Motor neuron (in vitro differentiated cells): ENCODE measurements at regions not wholly inside any gene's neighbourhood (a gene's known extent, or its start where the extent isn't known, plus 50 kb on each side); places are given as distances from the start of the nearest gene placed in this dataset.
A peak's percentile ranks its signal among the peaks of the same experiment; 100 is the strongest.

Source experiments
- ATAC-seq, 8 experiments: fragments of 200-7000 bp; cut with Tn5 transposase; replicated peaks in 6 of 8; 2 replicates each; pipeline ENCODE4 v1.8.0; 2021; ENCODE audit warnings: mild to moderate bottlenecking in 8 of 8, moderate library complexity in 8 of 8
- H3K27ac ChIP-seq, 2 donors: fragments of 250-450 bp; sonication (Bioruptor Pico); 2 replicates each; pipeline ENCODE4 v1.9.0; 2021; ENCODE audit warnings: antibody characterized with exemption in 2 of 2, mild to moderate bottlenecking in 2 of 2, moderate library complexity in 1 of 2
- H3K4me1 ChIP-seq, 2 donors: fragments of 250-450 bp; sonication (Bioruptor Pico); replicated peaks in 1 of 2; 2 replicates each; pipeline ENCODE4 v1.6.1; 2021; ENCODE audit warnings: antibody characterized with exemption in 2 of 2, mild to moderate bottlenecking in 2 of 2, moderate library complexity in 1 of 2
- H3K4me3 ChIP-seq, 5 donors: fragments of 250-450 bp; sonication (Bioruptor Pico); 2 replicates each; pipeline ENCODE4 v1.9.0; 2021; ENCODE audit warnings: antibody characterized with exemption in 5 of 5, mild to moderate bottlenecking in 5 of 5, moderate library complexity in 4 of 5
- WGBS, 10 experiments: fragments of 450-650 bp; shearing (Covaris generic); methylation state at CpG; one replicate each; pipeline ENCODE4 v1.0.0; 2022; 5-methylcytosine and 5-hydroxymethylcytosine counted together
- in situ Hi-C, 9 experiments: fragments of 400-800 bp; cut with MboI; loops; one replicate each; pipeline ENCODE4 v1.15.0; 2021; ENCODE audit warnings: low sequenced_read_pairs in 9 of 9, low pct_unique_long_range_greater_than_20kb in 2 of 9; ENCODE audit not compliant: unreplicated experiment in 9 of 9

GRCh38 chr4:163638909-163639308 is 144.4 kb downstream of the TMA16 start:
- H3K4me3 ChIP-seq: no peak overlapping the region
- in situ Hi-C loops: no loop called here

GRCh38 chr4:163649557-163650091 is 155.1 kb downstream of the TMA16 start:
- in situ Hi-C loops: no loop called here

More at GRCh38 chr4:163638909-163639308, 144.4 kb downstream of the TMA16 start:
- Histone ChIP-seq H3K27ac (no peak overlapping the region), H3K4me1 (no peaks in the 10 kb centered on the region)
- ATAC-seq: peak in 1 of 8 experiments; percentile 32

DNA sequence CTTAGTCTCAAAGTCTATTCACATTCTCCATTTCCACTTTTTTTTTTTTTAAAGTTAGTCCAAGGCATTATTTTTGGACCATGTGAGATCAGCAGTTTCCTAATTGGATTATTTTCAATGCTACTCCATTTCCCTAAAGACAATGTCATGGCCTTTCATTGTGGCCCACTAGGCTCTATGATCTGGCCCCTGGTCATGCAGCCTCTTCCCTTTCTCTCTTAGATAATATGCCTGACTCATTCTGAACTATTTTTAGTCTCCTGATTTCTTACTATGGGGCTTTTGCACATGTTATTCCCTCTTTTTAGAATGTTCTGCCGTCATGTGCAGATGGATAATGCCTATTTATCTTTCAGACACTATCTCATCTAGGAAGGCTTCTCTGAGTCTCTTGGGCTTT is 157.3 kb downstream of the TMA16 start:
- ATAC-seq: peak in 1 of 8 experiments; percentile 21
- 20 to 100% (median 85%) methylated on average over 1 of the region's 1 CpG; no CpG with 5 or more reads in 2 of the 10 experiments for whole genome bisulfite sequencing, 10 experiments
- Histone ChIP-seq H3K4me3 (no peak overlapping the region), H3K4me1 (no peaks in the 10 kb centered on the region), H3K27ac (no peak overlapping the region)
- in situ Hi-C loops: no loop called here

More at GRCh38 chr4:163649557-163650091, 155.1 kb downstream of the TMA16 start:
- H3K4me1 ChIP-seq: no peaks in the 10 kb centered on the region
- no peak overlapping the region for H3K27ac ChIP-seq
- peak in 1 of 8 experiments; percentile 23 for ATAC-seq
- no peak overlapping the region for H3K4me3 ChIP-seq
- 0 to 100% (median 42%) methylated on average over 1 of the region's 1 CpG; no CpG with 5 or more reads in 2 of the 10 experiments for WGBS, 10 experiments

GRCh38 chr4:163654621-163655020 is 160.1 kb downstream of the TMA16 start:
- H3K4me3 ChIP-seq: no peak overlapping the region
- no peaks in the 10 kb centered on the region for H3K4me1 ChIP-seq
- in situ Hi-C loops: no loop called here
- WGBS, 10 experiments: 23 to 95% (median 73%) methylated on average over 1 to 2 of the region's 2 CpGs
- no peak overlapping the region for H3K27ac ChIP-seq
- no peak for ATAC-seq

GRCh38 chr4:163660636-163661035 is 166.1 kb downstream of the TMA16 start:
- no peak overlapping the region for H3K4me3 ChIP-seq
- WGBS, 10 experiments: 30 to 100% (median 90%) methylated on average over 1 of the region's 1 CpG
- in situ Hi-C loops: loop anchor here in 1 of 9 experiments (10.0 kb wide), 1 partner anchor 106 kb away; no protein-coding TSS in a partner anchor
- ATAC-seq: no peak
- H3K27ac ChIP-seq: no peak overlapping the region
- H3K4me1 ChIP-seq: no peaks in the 10 kb centered on the region

DNA sequence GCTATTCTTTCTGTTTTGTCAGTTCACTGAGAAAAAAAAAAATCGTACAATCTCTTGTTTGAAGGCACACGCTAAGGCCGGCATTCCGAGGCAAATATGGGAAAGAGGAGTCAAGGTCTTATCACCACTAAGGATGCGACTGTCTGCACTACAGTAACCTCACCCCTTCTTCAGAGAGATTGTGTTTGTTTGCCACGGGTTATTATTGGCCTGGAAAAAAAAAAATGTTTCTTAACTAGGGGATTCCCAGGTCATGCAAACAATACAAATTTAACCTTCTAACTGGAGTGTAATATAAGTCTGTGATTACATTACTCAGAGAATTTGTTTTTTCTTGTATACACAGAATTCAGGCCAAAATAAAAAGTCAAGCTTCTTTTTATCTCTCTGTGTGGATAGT is 168.3 kb downstream of the TMA16 start:
- in situ Hi-C loops: loop anchor here in 1 of 9 experiments (10.0 kb wide), 1 partner anchor 108 kb away; no protein-coding TSS in a partner anchor
- Histone ChIP-seq H3K4me3 (no peak overlapping the region), H3K27ac (no peak overlapping the region), H3K4me1 (no peaks in the 10 kb centered on the region)
- ATAC-seq: no peak
- 46 to 91% (median 81%) methylated on average over 2 to 6 of the region's 6 CpGs; no CpG with 5 or more reads in 1 of the 10 experiments for WGBS, 10 experiments

GRCh38 chr4:163663454-163664225 is 169.2 kb downstream of the TMA16 start:
- no peak overlapping the region for H3K27ac ChIP-seq
- no peaks in the 10 kb centered on the region for H3K4me1 ChIP-seq
- no peak overlapping the region for H3K4me3 ChIP-seq
- WGBS, 10 experiments: 29 to 83% (median 65%) methylated on average over 1 to 5 of the region's 5 CpGs
- ATAC-seq: no peak
- in situ Hi-C loops: loop anchor here in 1 of 9 experiments (10.0 kb wide), 1 partner anchor 109 kb away; no protein-coding TSS in a partner anchor

- Histone ChIP-seq H3K4me1 (no peaks in the 10 kb centered on the region), H3K4me3 (no peak overlapping the region), H3K27ac (no peak overlapping the region)
- ATAC-seq: no peak
- in situ Hi-C loops: loop anchor here in 1 of 9 experiments (10.0 kb wide), 1 partner anchor 110 kb away; no protein-coding TSS in a partner anchor
- 30 to 100% (median 93%) methylated on average over 1 to 2 of the region's 2 CpGs for WGBS, 10 experiments
Observed at GRCh38 chr4:163665101-163665500, 170.6 kb downstream of the TMA16 start.

GRCh38 chr4:163665521-163666331 is 171.2 kb downstream of the TMA16 start:
- ATAC-seq: peak in 1 of 8 experiments; percentile 28
- in situ Hi-C loops: loop anchor here in 1 of 9 experiments (10.0 kb wide), 1 partner anchor 111 kb away; no protein-coding TSS in a partner anchor
- H3K4me1 ChIP-seq: no peaks in the 10 kb centered on the region
- 23 to 100% (median 91%) methylated on average over 3 to 9 of the region's 9 CpGs for WGBS, 10 experiments
- no peak overlapping the region for H3K4me3 ChIP-seq
- no peak overlapping the region for H3K27ac ChIP-seq

DNA sequence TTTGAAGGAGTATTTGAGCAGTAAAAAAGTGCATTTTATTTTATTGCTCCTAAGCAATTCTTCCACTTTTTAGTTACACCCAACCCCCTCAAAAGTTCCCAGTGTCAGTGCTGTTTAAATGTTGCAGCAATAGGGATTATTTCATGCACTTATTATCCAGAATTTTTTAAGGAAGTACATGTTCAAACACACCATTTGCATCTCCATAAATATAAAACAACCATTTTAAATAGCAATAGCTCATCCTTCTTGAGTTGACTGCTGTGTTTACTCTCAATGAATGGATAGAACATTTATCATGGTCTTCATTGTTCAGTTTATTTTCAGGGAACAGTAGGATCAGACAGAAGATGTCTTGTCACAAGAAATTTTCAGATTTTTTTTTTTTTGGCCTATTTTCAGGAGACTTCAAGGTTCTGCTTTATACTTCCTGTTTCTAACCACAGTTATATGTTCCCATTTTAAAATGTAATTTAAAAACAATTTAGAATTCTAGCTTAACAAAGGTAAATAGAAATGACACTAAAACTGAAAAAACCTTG is 171.9 kb downstream of the TMA16 start:
- Histone ChIP-seq H3K4me3 (no peak overlapping the region), H3K4me1 (no peaks in the 10 kb centered on the region), H3K27ac (no peak overlapping the region)
- in situ Hi-C loops: loop anchor here in 1 of 9 experiments (10.0 kb wide), 1 partner anchor 112 kb away; no protein-coding TSS in a partner anchor
- ATAC-seq: no peak

DNA sequence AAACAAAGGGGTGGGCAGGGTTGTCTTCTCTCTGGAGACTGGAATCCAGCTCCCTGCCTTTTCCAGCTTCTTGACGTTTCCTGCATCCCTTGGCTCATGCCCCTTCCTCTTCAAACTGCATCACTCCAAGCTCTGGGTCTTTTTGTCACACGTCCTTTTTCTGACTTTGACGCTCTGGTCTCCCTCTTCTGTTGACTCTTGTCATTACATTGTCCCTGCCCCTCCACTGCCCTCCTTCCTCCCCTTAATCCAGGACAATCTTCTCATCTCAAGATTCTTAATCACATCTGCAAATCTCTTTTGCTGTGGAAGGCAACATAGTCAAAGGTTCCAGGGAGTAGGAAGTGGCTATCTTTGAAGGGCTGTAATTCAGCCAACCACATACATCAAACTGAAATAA is 178.3 kb downstream of the TMA16 start:
- peak in 1 of 8 experiments; percentile 28 for ATAC-seq
- in situ Hi-C loops: no loop called here
- WGBS, 10 experiments: 9 to 100% (median 90%) methylated on average over 1 to 3 of the region's 3 CpGs
- H3K4me3 ChIP-seq: no peak overlapping the region
- H3K4me1 ChIP-seq: no peaks in the 10 kb centered on the region
- H3K27ac ChIP-seq: no peak overlapping the region

GRCh38 chr4:163673848-163674697 is 179.6 kb downstream of the TMA16 start:
- WGBS, 10 experiments: 17 to 90% (median 58%) methylated on average over 1 to 4 of the region's 5 CpGs
- no peak overlapping the region for H3K27ac ChIP-seq
- H3K4me3 ChIP-seq: no peak overlapping the region
- no peaks in the 10 kb centered on the region for H3K4me1 ChIP-seq
- ATAC-seq: no peak
- in situ Hi-C loops: no loop called here
